Transverse colon (tissue), 3 donors: ENCODE measurements at regions not wholly inside any gene's neighbourhood (a gene's known extent, or its start where the extent isn't known, plus 50 kb on each side); places are given as distances from the start of the nearest gene placed in this dataset.

Source experiments
- EP300 ChIP-seq: sonication (generic); formaldehyde crosslinking; IDR thresholded peaks from one replicate; pipeline ENCODE4 v1.6.1; 2017; ENCODE audit warnings: antibody characterized with exemption, low read depth
- POLR2A ChIP-seq: fragments of 450-650 bp; IDR thresholded peaks from one replicate; pipeline ENCODE4 v1.6.1; 2016; ENCODE audit warnings: antibody characterized with exemption, mild to moderate bottlenecking, moderate library complexity
- TF ChIP-seq, protein P1 (sequence below), 5 experiments: fragments of 200-600 bp in 3 of 5; fragments of 450-650 bp in 2 of 5; sonication (generic) in 3 of 5; IDR thresholded peaks; 1 replicate in 2 of 5; 2 replicates in 3 of 5; pipeline ENCODE4 v1.5.1; 2016 to 2017; ENCODE audit warnings: antibody characterized with exemption in 5 of 5, inconsistent platforms in 3 of 5, mild to moderate bottlenecking in 2 of 5, moderate library complexity in 1 of 5

DNA sequence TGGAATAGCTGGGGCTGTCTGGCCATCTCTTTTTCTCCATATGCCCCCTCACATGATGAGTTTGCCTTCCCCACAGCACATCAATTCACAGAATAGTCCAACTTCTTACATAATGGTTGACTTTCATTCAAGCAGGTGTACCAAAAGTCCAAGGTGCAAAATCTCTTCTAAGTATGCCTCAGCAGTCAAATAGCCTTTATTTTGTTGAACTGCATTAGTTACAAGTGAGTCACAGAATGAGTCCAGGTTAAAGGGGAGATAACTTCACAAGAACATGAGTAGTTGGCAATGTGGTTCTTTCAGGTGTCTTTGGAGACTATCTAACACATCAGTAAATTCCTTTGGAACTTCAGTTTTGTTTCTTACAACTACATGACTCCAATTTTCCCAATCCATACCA lies 672.5 kb downstream of the PRELID2 start:
- no peak for TF ChIP-seq EP300
- TF ChIP-seq, protein P1, sequence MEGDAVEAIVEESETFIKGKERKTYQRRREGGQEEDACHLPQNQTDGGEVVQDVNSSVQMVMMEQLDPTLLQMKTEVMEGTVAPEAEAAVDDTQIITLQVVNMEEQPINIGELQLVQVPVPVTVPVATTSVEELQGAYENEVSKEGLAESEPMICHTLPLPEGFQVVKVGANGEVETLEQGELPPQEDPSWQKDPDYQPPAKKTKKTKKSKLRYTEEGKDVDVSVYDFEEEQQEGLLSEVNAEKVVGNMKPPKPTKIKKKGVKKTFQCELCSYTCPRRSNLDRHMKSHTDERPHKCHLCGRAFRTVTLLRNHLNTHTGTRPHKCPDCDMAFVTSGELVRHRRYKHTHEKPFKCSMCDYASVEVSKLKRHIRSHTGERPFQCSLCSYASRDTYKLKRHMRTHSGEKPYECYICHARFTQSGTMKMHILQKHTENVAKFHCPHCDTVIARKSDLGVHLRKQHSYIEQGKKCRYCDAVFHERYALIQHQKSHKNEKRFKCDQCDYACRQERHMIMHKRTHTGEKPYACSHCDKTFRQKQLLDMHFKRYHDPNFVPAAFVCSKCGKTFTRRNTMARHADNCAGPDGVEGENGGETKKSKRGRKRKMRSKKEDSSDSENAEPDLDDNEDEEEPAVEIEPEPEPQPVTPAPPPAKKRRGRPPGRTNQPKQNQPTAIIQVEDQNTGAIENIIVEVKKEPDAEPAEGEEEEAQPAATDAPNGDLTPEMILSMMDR (IDR thresholded peaks at IDR 0.05) = no peak
- no peak for TF ChIP-seq POLR2A
